ENCODE measurements at regions not wholly inside any gene's neighbourhood (a gene's known extent, or its start where the extent isn't known, plus 50 kb on each side); places are given as distances from the start of the nearest gene placed in this dataset.

GRCh38 chr9:105171076-105171475 lies 73.4 kb upstream of the SLC44A1 start:
- TF ChIP-seq, protein P1, sequence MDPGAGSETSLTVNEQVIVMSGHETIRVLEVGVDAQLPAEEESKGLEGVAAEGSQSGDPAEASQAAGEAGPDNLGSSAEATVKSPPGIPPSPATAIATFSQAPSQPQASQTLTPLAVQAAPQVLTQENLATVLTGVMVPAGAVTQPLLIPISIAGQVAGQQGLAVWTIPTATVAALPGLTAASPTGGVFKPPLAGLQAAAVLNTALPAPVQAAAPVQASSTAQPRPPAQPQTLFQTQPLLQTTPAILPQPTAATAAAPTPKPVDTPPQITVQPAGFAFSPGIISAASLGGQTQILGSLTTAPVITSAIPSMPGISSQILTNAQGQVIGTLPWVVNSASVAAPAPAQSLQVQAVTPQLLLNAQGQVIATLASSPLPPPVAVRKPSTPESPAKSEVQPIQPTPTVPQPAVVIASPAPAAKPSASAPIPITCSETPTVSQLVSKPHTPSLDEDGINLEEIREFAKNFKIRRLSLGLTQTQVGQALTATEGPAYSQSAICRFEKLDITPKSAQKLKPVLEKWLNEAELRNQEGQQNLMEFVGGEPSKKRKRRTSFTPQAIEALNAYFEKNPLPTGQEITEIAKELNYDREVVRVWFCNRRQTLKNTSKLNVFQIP (CRISPR knock-in tag; IDR thresholded peaks at IDR 0.05; ENCODE audit: borderline replicate concordance, low read depth) = no peak
- TF ChIP-seq ISL1 (CRISPR knock-in tag; IDR thresholded peaks at IDR 0.05) = 0 out of 2 replicates have a peak, but pooled peaks have one; percentile 9
- ATAC-seq = no peak

- TF ChIP-seq GLIS3 (CRISPR knock-in tag; IDR thresholded peaks at IDR 0.05) = no peak
- TF ChIP-seq, protein P2, sequence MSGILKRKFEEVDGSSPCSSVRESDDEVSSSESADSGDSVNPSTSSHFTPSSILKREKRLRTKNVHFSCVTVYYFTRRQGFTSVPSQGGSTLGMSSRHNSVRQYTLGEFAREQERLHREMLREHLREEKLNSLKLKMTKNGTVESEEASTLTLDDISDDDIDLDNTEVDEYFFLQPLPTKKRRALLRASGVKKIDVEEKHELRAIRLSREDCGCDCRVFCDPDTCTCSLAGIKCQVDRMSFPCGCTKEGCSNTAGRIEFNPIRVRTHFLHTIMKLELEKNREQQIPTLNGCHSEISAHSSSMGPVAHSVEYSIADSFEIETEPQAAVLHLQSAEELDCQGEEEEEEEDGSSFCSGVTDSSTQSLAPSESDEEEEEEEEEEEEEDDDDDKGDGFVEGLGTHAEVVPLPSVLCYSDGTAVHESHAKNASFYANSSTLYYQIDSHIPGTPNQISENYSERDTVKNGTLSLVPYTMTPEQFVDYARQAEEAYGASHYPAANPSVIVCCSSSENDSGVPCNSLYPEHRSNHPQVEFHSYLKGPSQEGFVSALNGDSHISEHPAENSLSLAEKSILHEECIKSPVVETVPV (CRISPR knock-in tag; IDR thresholded peaks at IDR 0.05) = no peak
- TF ChIP-seq RARB (CRISPR knock-in tag; IDR thresholded peaks at IDR 0.05) = no peak
- TF ChIP-seq, protein P1 (CRISPR knock-in tag; IDR thresholded peaks at IDR 0.05; ENCODE audit: borderline replicate concordance, low read depth) = no peak
- no peak for ATAC-seq
These were observed 72.9 kb upstream of the SLC44A1 start for GRCh38 chr9:105171589-105171988.

GRCh38 chr9:105172436-105172835 lies 72.0 kb upstream of the SLC44A1 start:
- no peak for TF ChIP-seq CREB5 (CRISPR knock-in tag; IDR thresholded peaks at IDR 0.05; ENCODE audit: low read depth)
- TF ChIP-seq, protein P2 (CRISPR knock-in tag; IDR thresholded peaks at IDR 0.05) = no peak
- TF ChIP-seq ZFP3 (CRISPR knock-in tag; IDR thresholded peaks at IDR 0.05) = no peak
- TF ChIP-seq GLIS3 (CRISPR knock-in tag; IDR thresholded peaks at IDR 0.05) = no peak
- TF ChIP-seq ZFP30 (CRISPR knock-in tag; IDR thresholded peaks at IDR 0.05) = no peak
- no peak for TF ChIP-seq ZNF70 (CRISPR knock-in tag; IDR thresholded peaks at IDR 0.05)
- no peak for TF ChIP-seq PATZ1 (CRISPR knock-in tag; IDR thresholded peaks at IDR 0.05; ENCODE audit: borderline replicate concordance)
- no peak for TF ChIP-seq SNAI2 (CRISPR knock-in tag; IDR thresholded peaks at IDR 0.05)
- TF ChIP-seq ZNF8 (CRISPR knock-in tag; IDR thresholded peaks at IDR 0.05) = no peak
- TF ChIP-seq OSR1 (CRISPR knock-in tag; IDR thresholded peaks at IDR 0.05) = no peak
- no peak for TF ChIP-seq TOX (CRISPR knock-in tag; IDR thresholded peaks at IDR 0.05; ENCODE audit: borderline replicate concordance)
- TF ChIP-seq ISL1 (CRISPR knock-in tag; IDR thresholded peaks at IDR 0.05) = no peak
- TF ChIP-seq PPARA (CRISPR knock-in tag; IDR thresholded peaks at IDR 0.05; ENCODE audit: borderline replicate concordance) = no peak
- TF ChIP-seq TCF4 (CRISPR knock-in tag; IDR thresholded peaks at IDR 0.05; ENCODE audit: borderline replicate concordance) = no peak
- TF ChIP-seq ESRRG (CRISPR knock-in tag; IDR thresholded peaks at IDR 0.05) = no peak
- no peak for TF ChIP-seq CSDC2 (CRISPR knock-in tag; IDR thresholded peaks at IDR 0.05)
- TF ChIP-seq, protein P3, sequence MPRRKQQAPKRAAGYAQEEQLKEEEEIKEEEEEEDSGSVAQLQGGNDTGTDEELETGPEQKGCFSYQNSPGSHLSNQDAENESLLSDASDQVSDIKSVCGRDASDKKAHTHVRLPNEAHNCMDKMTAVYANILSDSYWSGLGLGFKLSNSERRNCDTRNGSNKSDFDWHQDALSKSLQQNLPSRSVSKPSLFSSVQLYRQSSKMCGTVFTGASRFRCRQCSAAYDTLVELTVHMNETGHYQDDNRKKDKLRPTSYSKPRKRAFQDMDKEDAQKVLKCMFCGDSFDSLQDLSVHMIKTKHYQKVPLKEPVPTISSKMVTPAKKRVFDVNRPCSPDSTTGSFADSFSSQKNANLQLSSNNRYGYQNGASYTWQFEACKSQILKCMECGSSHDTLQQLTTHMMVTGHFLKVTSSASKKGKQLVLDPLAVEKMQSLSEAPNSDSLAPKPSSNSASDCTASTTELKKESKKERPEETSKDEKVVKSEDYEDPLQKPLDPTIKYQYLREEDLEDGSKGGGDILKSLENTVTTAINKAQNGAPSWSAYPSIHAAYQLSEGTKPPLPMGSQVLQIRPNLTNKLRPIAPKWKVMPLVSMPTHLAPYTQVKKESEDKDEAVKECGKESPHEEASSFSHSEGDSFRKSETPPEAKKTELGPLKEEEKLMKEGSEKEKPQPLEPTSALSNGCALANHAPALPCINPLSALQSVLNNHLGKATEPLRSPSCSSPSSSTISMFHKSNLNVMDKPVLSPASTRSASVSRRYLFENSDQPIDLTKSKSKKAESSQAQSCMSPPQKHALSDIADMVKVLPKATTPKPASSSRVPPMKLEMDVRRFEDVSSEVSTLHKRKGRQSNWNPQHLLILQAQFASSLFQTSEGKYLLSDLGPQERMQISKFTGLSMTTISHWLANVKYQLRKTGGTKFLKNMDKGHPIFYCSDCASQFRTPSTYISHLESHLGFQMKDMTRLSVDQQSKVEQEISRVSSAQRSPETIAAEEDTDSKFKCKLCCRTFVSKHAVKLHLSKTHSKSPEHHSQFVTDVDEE (CRISPR knock-in tag; IDR thresholded peaks at IDR 0.05) = no peak
- no peak for TF ChIP-seq ARNTL (CRISPR knock-in tag; IDR thresholded peaks at IDR 0.05; ENCODE audit: borderline replicate concordance, low read depth)
- no peak for TF ChIP-seq ZC3H10 (CRISPR knock-in tag; IDR thresholded peaks at IDR 0.05)
- TF ChIP-seq ZNF565 (CRISPR knock-in tag; conservative IDR thresholded peaks at IDR 0.05; ENCODE audit: low read depth) = no peak
- no peak for ATAC-seq
